ENCODE measurements at regions not wholly inside any gene's neighbourhood (a gene's known extent, or its start where the extent isn't known, plus 50 kb on each side); places are given as distances from the start of the nearest gene placed in this dataset.
A peak's percentile ranks its signal among the peaks of the same experiment; 100 is the strongest.

- H2BK15ac ChIP-seq (ENCODE audit: low read depth, low read length) = peak overlapping the region; percentile 12; the same call in 1 of the 3 replicates
- H3K9me1 ChIP-seq (ENCODE audit: insufficient read depth, low read length) = no peaks in the 10 kb centered on the region; the same call in 1 of the 2 replicates
- H4K20me1 ChIP-seq (ENCODE audit: insufficient read depth, low read length) = no peaks in the 10 kb centered on the region
- H3K36me3 ChIP-seq (ENCODE audit: control insufficient read depth, insufficient read depth, low read length) = no peaks in the 10 kb centered on the region
- 0 out of 2 replicates have a peak overlapping the region, but pooled peaks have one; percentile 58 for H3K4ac ChIP-seq (ENCODE audit: low read depth, low read length)
- no peak overlapping the region for H3K4me2 ChIP-seq (ENCODE audit: low read depth, low read length)
- no peak overlapping the region for H3K4me3 ChIP-seq (ENCODE audit: insufficient read depth, low read depth, low read length)
- H4K5ac ChIP-seq (ENCODE audit: low read depth, low read length) = no peak overlapping the region
- no peak overlapping the region for H2AK9ac ChIP-seq (replicated peaks; ENCODE audit: low read depth, low read length, poor library complexity)
- H3K9me3 ChIP-seq (ENCODE audit: control insufficient read depth, insufficient read depth, low read length) = no peaks in the 10 kb centered on the region
- H3K23ac ChIP-seq (ENCODE audit: low read depth, low read length) = 0 out of 2 replicates have a peak overlapping the region, but pooled peaks have one; percentile 24
- intact Hi-C loops (cut with micrococcal nuclease) (no loop called here), dilution Hi-C loops (cut with HindIII; ENCODE audit: low sequenced_read_pairs, unreplicated experiment) (no loop called here), in situ Hi-C loops (cut with MboI; ENCODE audit: low sequenced_read_pairs) (no loop called here)
- CTCF ChIA-PET = no interaction called here
- H4K91ac ChIP-seq (ENCODE audit: insufficient read depth, low read depth, low read length) = peak overlapping the region; percentile 65
- no peak overlapping the region for H3K56ac ChIP-seq (ENCODE audit: extremely low read depth, insufficient read depth, low read length)
- peak overlapping the region in 1 of 2 experiments; percentile 62; a peak in 2 of 4 replicates for H4K8ac ChIP-seq (ENCODE audit: low read depth in 2 of 2, low read length in 2 of 2)
- H3K14ac ChIP-seq (replicated peaks; ENCODE audit: low read depth, low read length) = peak overlapping the region; percentile 72
- H2BK20ac ChIP-seq (ENCODE audit: low read depth, low read length) = peak overlapping the region; percentile 71
- peak overlapping the region; percentile 52 for H2AFZ ChIP-seq (replicated peaks; ENCODE audit: low read length, poor library complexity)
- no peak overlapping the region for H2BK5ac ChIP-seq (ENCODE audit: low read depth, low read length, poor library complexity, severe bottlenecking)
- H2BK120ac ChIP-seq (ENCODE audit: low read depth, low read length) = peak overlapping the region; percentile 57; the same call in 1 of the 2 replicates
- POLR2A ChIA-PET (ENCODE audit: unreplicated experiment) = interaction anchor here (0.7 kb wide), 1 partner anchor 383 kb away, joined by 5 read pairs; no protein-coding TSS in a partner anchor
- H3K4me1 ChIP-seq (ENCODE audit: control insufficient read depth, insufficient read depth, low read length) = peaks cover 4% of the 10 kb centered on the region
- H3K9ac ChIP-seq (ENCODE audit: low read depth, low read length) = no peak overlapping the region
- DNase-seq = no peak
- no peak for ATAC-seq (ENCODE audit: low read depth)
- no peaks in the 10 kb centered on the region for H3K27me3 ChIP-seq (ENCODE audit: control insufficient read depth, insufficient read depth, low read length)
- H3K18ac ChIP-seq (ENCODE audit: low read depth, low read length) = 0 out of 2 replicates have a peak overlapping the region, but pooled peaks have one; percentile 5
- no peaks in the 10 kb centered on the region for H3K79me1 ChIP-seq (ENCODE audit: low read depth in 1 of 2, low read length in 2 of 2)
- H2AK5ac ChIP-seq (ENCODE audit: low read depth, low read length) = peak overlapping the region; percentile 77
- BruUV-seq (replicated peaks) = no TSS peak
- no peak overlapping the region for H3K27ac ChIP-seq (ENCODE audit: insufficient read depth, low read length)
- 100% methylated on average over 1 of the region's 4 CpGs; no CpG with 5 or more reads in 1 of the 2 experiments for WGBS, 2 experiments (ENCODE audit: extremely low coverage in 2 of 2, insufficient read length in 1 of 2)
- TF ChIP-seq MXI1 (IDR thresholded peaks at IDR 0.05; ENCODE audit: borderline replicate concordance, low read depth, low read length) (no peak), BHLHE40 (IDR thresholded peaks at IDR 0.05; ENCODE audit: low read depth, low read length) (no peak), SMC3 (IDR thresholded peaks at IDR 0.05; ENCODE audit: low read depth, low read length) (no peak), POLR2A (IDR thresholded peaks at IDR 0.05; ENCODE audit: low read depth, low read length) (no peak), RFX5 (IDR thresholded peaks at IDR 0.05; ENCODE audit: low read depth, low read length) (no peak), CTCF (conservative IDR thresholded peaks at IDR 0.05; ENCODE audit: low read depth, low read length) (no peak), RAD21 (IDR thresholded peaks at IDR 0.05; ENCODE audit: low read length) (no peak), USF2 (IDR thresholded peaks at IDR 0.05; ENCODE audit: low read depth, low read length) (no peak), CHD1 (IDR thresholded peaks at IDR 0.05; ENCODE audit: low read depth, low read length) (no peak), RCOR1 (IDR thresholded peaks at IDR 0.05; ENCODE audit: insufficient replicate concordance, low read length) (no peak), CEBPB (IDR thresholded peaks at IDR 0.05; ENCODE audit: low read depth, low read length) (no peak), NFE2L2 (IDR thresholded peaks at IDR 0.05; ENCODE audit: low read depth, low read length) (no peak), MAZ (IDR thresholded peaks at IDR 0.05; ENCODE audit: borderline replicate concordance, low read depth, low read length) (no peak), MAFK (IDR thresholded peaks at IDR 0.05; ENCODE audit: low read depth, low read length) (no peak)
These were observed 70.6 kb upstream of the CCN2 start for GRCh38 chr6:132021552-132022375.

Measured in IMR-90 (cell line).